ENCODE measurements at regions not wholly inside any gene's neighbourhood (a gene's known extent, or its start where the extent isn't known, plus 50 kb on each side); places are given as distances from the start of the nearest gene placed in this dataset.

DNA sequence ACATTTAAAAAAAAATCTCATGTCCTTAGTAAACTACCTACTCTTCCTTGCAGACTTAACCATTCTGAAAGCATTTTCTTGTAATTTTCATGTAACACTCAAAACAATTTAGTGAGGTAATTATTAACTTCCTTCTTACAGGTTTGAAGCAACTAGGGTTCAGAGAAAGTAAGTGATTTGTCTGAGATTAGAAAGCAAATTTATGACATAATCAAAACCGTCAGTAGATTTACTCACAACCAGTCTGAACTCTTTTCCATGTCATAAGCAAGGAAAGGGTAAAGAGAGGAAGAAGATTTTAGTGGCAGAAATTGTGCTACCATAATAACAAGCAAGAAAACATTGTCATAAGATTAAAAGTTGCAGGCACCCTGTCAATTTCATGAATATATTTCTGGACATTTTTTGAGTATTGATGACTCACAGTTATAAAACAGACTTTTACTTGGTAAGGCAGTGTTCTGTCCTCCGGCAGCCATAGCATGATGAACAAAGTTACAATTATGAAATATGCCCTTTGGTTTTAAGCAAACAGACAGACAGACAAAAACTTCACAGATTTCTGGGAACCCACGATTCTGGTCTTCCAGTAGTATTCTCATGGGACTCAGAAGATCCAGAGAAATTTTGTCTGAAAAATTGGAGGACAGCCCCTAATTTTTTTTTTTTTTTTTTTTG, 707.2 kb downstream of the RWDD3 start:
- TF ChIP-seq EZH2phosphoT487 (conservative IDR thresholded peaks at IDR 0.05; ENCODE audit: low read length) = no peak
- TF ChIP-seq, protein P1, sequence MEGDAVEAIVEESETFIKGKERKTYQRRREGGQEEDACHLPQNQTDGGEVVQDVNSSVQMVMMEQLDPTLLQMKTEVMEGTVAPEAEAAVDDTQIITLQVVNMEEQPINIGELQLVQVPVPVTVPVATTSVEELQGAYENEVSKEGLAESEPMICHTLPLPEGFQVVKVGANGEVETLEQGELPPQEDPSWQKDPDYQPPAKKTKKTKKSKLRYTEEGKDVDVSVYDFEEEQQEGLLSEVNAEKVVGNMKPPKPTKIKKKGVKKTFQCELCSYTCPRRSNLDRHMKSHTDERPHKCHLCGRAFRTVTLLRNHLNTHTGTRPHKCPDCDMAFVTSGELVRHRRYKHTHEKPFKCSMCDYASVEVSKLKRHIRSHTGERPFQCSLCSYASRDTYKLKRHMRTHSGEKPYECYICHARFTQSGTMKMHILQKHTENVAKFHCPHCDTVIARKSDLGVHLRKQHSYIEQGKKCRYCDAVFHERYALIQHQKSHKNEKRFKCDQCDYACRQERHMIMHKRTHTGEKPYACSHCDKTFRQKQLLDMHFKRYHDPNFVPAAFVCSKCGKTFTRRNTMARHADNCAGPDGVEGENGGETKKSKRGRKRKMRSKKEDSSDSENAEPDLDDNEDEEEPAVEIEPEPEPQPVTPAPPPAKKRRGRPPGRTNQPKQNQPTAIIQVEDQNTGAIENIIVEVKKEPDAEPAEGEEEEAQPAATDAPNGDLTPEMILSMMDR (IDR thresholded peaks at IDR 0.05; ENCODE audit: insufficient read depth, low read length, poor library complexity, severe bottlenecking) = no peak
- Histone ChIP-seq H3K27ac (ENCODE audit: low read depth, low read length) (no peak overlapping the region), H2AFZ (ENCODE audit: low read depth, low read length, severe bottlenecking) (no peak overlapping the region), H4K20me1 (ENCODE audit: low read depth, low read length) (no peaks in the 10 kb centered on the region), H3K9me2 (replicated peaks; ENCODE audit: insufficient read depth, low read length) (no peaks in the 10 kb centered on the region), H3K4me3 (ENCODE audit: insufficient read depth, low read length, poor library complexity, severe bottlenecking) (no peak overlapping the region), H3K9me3 (ENCODE audit: insufficient read depth, low read length) (no peaks in the 10 kb centered on the region), H3K4me2 (ENCODE audit: low read depth, low read length, poor library complexity, severe bottlenecking) (no peak overlapping the region), H3K36me3 (ENCODE audit: low read length) (no peaks in the 10 kb centered on the region), H3K79me2 (ENCODE audit: insufficient read depth, low read length) (no peaks in the 10 kb centered on the region), H3K9ac (ENCODE audit: low read length) (no peak overlapping the region), H3F3A (ENCODE audit: insufficient read depth) (no peaks in the 10 kb centered on the region), H3K27me3 (ENCODE audit: low read length) (no peaks in the 10 kb centered on the region)

- Histone ChIP-seq H3K9me2 (replicated peaks; ENCODE audit: insufficient read depth, low read length) (no peaks in the 10 kb centered on the region), H3K4me2 (ENCODE audit: low read depth, low read length, poor library complexity, severe bottlenecking) (no peak overlapping the region), H3K4me3 (ENCODE audit: insufficient read depth, low read length, poor library complexity, severe bottlenecking) (no peak overlapping the region), H3K27ac (ENCODE audit: low read depth, low read length) (no peak overlapping the region), H3F3A (ENCODE audit: insufficient read depth) (no peaks in the 10 kb centered on the region), H3K79me2 (ENCODE audit: insufficient read depth, low read length) (no peaks in the 10 kb centered on the region), H3K9ac (ENCODE audit: low read length) (no peak overlapping the region), H3K36me3 (ENCODE audit: low read length) (no peaks in the 10 kb centered on the region), H3K27me3 (ENCODE audit: low read length) (no peaks in the 10 kb centered on the region), H3K9me3 (ENCODE audit: insufficient read depth, low read length) (no peaks in the 10 kb centered on the region), H2AFZ (ENCODE audit: low read depth, low read length, severe bottlenecking) (no peak overlapping the region), H4K20me1 (ENCODE audit: low read depth, low read length) (no peaks in the 10 kb centered on the region)
- no peak for TF ChIP-seq EZH2phosphoT487 (conservative IDR thresholded peaks at IDR 0.05; ENCODE audit: low read length)
- TF ChIP-seq, protein P1 (IDR thresholded peaks at IDR 0.05; ENCODE audit: insufficient read depth, low read length, poor library complexity, severe bottlenecking) = no peak
These were observed 714.0 kb downstream of the RWDD3 start for GRCh38 chr1:95948023-95948422.

GRCh38 chr1:95951371-95952102, 717.5 kb downstream of the RWDD3 start:
- Histone ChIP-seq H4K20me1 (ENCODE audit: low read depth, low read length) (no peaks in the 10 kb centered on the region), H3K4me2 (ENCODE audit: low read depth, low read length, poor library complexity, severe bottlenecking) (no peak overlapping the region), H3K27ac (ENCODE audit: low read depth, low read length) (no peak overlapping the region), H3K79me2 (ENCODE audit: insufficient read depth, low read length) (no peaks in the 10 kb centered on the region), H3F3A (ENCODE audit: insufficient read depth) (no peaks in the 10 kb centered on the region), H3K4me3 (ENCODE audit: insufficient read depth, low read length, poor library complexity, severe bottlenecking) (no peak overlapping the region), H3K36me3 (ENCODE audit: low read length) (no peaks in the 10 kb centered on the region), H3K27me3 (ENCODE audit: low read length) (no peaks in the 10 kb centered on the region), H3K9me2 (replicated peaks; ENCODE audit: insufficient read depth, low read length) (no peaks in the 10 kb centered on the region), H3K9me3 (ENCODE audit: insufficient read depth, low read length) (no peaks in the 10 kb centered on the region), H2AFZ (ENCODE audit: low read depth, low read length, severe bottlenecking) (no peak overlapping the region), H3K9ac (ENCODE audit: low read length) (no peak overlapping the region)
- TF ChIP-seq, protein P1 (IDR thresholded peaks at IDR 0.05; ENCODE audit: insufficient read depth, low read length, poor library complexity, severe bottlenecking) = no peak
- TF ChIP-seq EZH2phosphoT487 (conservative IDR thresholded peaks at IDR 0.05; ENCODE audit: low read length) = no peak
